HG02885 (cell line): ENCODE measurements at regions not wholly inside any gene's neighbourhood (a gene's known extent, or its start where the extent isn't known, plus 50 kb on each side); places are given as distances from the start of the nearest gene placed in this dataset.
"Not testable (repeated sequence)": the region's sequence is repeated elsewhere in the genome, so short reads cannot be mapped to it uniquely, and the experiment has no call there.

Experiments
- ATAC-seq: cut with Tn5 transposase; IDR thresholded peaks from one replicate; pipeline ENCODE4 v1.9.1; 2021; ENCODE audit warnings: mild to moderate bottlenecking; ENCODE audit not compliant: unreplicated experiment, poor library complexity

- no peak for ATAC-seq
Observed at GRCh38 chr16:13680021-13680889, 239.7 kb upstream of the ERCC4 start.

DNA sequence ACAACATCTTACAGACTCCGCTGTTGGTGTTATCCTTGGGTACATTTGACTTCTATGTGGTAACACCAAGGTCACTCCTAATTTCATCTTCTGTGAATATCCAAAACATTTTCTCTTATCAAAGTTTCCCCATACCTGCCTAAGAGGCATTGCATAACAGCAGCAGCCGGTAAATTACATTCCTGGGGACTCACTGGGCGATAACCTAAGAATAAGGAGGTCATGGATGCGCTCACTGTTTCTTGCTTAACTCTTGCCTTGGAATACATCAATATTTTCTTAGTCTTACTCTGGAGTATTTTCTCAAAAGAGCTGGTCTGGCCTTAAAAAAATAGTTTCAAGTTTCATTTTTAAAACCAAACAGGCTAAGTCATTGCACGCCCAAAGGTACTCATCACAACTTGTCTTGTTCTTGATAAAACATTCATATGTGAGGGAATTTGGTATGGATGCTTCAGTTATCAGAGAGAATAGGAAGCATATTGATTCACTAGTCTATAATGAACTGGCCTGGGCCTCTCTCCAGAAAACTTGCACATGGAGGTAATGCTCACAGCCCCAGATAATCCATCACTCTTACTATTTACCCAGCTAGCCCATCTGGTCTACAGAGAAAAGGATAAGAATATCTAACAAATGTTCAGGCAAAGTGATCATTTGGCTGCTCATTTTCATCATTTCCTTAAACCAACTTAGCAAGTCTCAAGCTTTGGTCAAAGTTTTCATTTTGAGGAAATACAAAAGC, 235.0 kb upstream of the ERCC4 start:
- no peak for ATAC-seq

GRCh38 chr16:13696017-13696416, 223.9 kb upstream of the ERCC4 start:
- no peak for ATAC-seq

DNA sequence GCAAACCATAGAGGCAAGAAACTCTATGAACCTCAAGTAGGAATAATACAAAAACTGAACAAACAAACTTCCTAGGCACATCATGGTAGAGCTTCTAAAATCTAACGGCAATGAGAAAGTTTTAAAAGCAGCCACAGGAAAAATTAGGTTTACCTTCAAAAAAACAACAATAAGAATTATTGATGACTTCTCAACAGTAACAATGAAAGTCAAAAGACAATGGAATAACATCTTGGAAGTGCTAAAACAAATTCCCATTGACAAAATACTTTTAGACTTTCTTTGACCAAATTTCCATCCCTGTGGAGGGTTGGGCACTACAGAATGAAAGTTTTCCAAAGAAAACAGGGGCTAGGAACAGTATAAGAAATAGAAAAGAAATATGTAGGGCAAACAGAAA, 222.9 kb upstream of the ERCC4 start:
- ATAC-seq, result no peak

DNA sequence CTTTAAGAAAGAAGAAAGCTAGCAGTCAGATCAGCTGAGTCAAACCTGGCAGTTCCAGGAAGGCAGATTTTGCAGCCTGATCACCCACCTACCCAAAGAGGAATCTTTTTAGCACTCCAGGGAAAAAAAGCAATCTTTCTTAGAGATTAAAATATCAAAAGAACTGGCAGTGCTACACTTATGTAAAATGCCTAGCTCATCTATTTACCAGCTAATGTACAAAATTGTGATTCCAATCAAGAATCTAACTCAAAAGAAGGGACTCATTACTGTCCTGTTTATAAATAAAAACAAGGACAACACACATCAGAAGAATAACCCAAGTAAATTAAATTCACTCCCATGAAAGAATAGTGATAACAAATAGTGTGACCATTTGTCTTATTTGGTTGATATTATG, 222.4 kb upstream of the ERCC4 start:
- ATAC-seq, result no peak

DNA sequence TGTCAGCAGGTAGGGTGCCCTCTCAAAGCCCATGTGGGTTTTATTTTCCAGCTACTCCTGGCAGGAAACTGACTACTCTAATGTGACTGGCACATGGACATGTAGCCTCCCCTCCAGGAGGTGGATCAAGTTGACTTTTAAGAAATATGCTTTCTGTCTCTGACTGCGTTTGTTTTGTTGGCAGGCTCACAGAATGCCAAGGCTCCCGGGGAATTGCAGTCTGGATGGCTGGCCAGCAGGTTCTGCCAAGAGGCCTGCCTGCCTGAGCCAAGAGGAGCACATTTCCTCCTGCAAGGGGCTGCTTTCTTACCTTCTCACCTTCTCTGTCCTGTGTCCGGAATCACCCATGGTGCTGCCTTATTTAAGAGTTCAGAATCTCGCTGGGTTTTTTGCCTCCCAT, 217.3 kb upstream of the ERCC4 start:
- ATAC-seq, result no peak

GRCh38 chr16:13708347-13709120, 211.4 kb upstream of the ERCC4 start:
- no peak for ATAC-seq

DNA sequence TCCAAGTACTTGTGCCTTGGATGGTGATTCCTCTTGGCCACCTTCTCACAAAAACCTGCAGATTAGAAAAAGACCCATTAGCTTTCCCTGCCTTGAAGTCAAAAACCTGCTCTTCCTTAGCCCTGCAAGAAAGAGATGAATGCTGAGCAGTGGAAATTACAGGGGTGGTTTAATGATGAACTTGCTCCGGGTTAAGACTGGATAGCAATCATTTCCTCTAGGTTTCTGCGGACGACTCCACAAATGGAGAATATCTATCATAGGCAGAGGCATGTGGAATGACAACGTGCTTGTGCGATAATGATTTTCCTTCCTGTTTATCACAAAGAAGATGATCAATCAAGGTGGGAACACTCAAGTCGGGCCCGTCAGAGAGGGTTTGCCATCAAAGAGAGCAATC, 201.2 kb upstream of the ERCC4 start:
- no peak for ATAC-seq

DNA sequence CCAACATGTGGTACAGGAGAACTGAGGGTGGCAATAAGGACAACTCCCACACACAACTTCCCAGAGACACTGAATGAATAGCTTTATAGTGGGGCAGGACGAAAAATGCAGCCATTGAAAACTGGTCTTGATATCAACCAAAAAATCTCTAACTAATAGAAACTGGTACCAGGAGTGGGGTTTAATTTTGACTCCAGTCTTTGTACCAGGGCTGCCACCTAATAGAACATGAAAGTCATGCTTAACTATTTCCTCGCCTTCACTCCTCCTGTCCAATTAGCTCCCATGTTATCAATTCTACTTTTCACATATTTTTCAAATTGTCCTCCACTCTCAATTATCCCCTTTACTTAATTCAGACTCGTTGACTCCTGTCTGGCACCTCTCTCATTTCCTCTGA, 192.0 kb upstream of the ERCC4 start:
- ATAC-seq, result no peak

GRCh38 chr16:13733561-13733960, 186.4 kb upstream of the ERCC4 start:
- no peak for ATAC-seq

DNA sequence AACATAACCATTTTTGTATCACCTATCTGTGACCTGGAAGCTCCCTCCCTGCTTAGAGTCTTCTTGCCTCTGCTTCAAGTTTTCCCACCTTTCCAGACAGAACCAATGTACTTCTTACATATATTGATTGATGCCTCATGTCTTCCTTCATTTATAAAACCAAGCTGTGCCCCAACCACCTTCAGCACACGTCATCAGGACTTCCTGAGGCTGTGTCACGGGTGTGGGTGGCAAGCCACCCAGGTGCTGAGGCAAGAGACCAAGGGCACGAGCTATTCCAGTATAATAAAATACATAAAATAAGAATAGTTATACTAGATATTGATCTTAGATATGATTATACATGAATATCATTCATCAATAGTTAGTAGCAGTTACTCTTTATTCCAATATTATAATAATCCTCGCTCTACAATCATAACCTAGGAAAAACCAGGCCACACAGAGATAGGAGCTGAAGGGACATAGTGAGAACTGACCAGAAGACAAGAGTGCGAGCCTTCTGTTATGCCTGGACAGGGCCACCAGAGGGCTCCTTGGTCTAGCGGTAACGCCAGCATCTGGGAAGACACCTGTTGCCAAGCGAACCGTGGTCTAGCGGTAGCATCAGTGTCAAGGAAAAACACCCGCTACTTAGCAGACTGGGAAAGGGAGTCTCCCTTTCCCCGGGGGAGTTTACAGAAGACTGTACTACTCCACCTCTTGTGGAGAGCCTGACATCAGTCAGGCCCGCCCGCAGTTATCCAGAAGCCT, 180.2 kb upstream of the ERCC4 start:
- not testable (repeated sequence) for ATAC-seq

GRCh38 chr16:13742928-13743327, 177.0 kb upstream of the ERCC4 start:
- no peak for ATAC-seq

- ATAC-seq, result no peak
Observed at GRCh38 chr16:13743571-13743970, 176.4 kb upstream of the ERCC4 start.

GRCh38 chr16:13756411-13757140, 163.4 kb upstream of the ERCC4 start:
- no peak for ATAC-seq

DNA sequence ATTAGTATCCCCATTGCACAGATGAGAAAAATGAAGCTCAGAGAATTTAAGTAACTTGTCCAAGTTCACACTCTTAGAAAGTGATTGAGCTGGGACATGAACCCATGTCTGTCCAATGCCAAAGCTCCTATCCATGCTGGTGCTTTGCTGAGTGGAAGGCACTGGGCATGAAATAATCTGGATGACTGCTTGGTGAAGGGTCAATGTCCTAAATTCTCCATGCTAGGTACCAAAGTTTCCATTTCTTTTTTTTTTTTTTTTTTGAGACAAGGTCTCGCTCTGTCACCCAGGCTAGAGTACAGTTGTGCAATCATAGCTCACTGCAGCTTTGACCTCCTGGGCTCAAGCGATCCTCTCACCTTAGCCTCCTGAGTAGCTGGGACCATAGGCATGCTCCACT, 153.6 kb upstream of the ERCC4 start:
- no peak for ATAC-seq

DNA sequence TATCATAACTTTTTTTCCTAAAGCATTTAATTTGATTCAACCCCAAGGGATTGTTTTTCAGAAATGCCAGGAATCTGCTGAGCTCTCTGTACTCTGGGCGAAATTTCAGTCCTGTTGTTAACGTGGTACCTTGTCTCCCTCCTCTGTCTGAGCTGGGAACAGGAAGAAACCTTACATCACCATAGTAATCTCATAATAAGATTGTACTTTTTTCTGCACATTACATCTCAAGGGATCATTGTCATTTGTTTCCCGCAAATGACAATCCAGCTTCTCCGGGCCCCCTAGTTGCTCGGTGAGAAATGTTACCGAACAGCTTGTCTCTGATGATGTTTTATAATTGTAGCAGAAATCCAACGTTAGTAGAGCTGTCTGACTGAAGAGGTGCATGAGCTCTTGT, 152.7 kb upstream of the ERCC4 start:
- ATAC-seq, result no peak

- ATAC-seq, result no peak
Observed at GRCh38 chr16:13768471-13768870, 151.5 kb upstream of the ERCC4 start.

DNA sequence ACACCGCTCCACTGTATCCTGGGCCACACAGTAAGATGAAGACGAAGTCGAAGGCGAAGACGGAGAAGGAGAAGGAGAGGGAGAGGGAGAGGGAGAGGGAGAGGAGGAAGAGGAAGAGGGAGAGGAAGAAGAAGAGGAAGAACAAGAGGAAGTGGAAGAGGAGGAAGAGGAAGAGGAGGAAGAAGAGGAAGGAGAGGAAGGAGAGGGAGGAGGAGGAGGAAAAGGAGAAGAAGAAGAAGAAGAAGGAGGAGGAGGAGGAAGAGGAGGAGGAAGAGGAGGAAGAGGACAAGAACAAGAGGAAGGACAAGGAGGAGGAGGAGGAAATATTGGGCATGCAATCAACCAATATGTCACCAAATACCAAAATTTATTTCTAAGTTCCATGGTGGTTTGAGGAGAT, 149.5 kb upstream of the ERCC4 start:
- ATAC-seq, result no peak

DNA sequence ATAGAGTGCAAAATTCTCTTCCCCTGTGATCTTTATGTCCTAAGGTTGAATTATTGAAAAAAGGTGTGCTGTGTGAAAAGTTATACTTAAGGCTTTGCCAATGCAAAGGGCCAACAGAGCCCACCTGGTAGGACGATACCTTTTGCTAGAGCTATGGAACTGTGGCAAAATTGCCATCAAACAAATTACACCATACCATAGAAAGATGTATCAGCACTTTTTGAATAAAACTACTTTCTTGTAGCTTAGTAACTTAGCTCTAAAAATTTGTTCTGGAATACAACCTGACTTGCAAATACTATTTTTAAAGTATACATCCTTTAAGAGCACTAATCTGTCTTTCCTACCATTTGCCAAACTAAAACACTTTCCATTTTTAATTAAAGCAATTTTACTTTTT, 147.2 kb upstream of the ERCC4 start:
- no peak for ATAC-seq

DNA sequence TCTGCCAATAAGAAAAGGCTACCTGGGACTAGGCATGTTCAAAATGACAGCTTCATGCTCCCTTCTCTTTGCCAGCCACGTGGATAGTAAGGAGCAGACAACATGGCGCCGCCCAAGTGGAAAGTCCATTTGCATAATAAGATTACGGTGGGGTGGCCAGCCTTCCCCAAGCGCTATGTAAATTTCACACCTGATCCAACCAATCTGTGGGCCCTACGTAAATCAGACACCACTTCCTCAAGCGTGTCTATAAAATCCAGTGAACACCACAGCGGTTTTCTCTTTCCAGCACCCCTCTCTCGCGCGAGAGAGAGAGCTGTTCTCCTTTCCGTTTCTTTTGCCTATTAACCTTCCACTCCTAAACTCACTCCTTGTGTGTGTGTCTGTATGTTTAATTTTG, 140.3 kb upstream of the ERCC4 start:
- no peak for ATAC-seq
